ENCODE measurements at regions not wholly inside any gene's neighbourhood (a gene's known extent, or its start where the extent isn't known, plus 50 kb on each side); places are given as distances from the start of the nearest gene placed in this dataset.
"Not testable (repeated sequence)": the region's sequence is repeated elsewhere in the genome, so short reads cannot be mapped to it uniquely, and the experiment has no call there.

- DNase-seq: no peak
These were observed 191.2 kb upstream of the KIF2B start for GRCh38 chr17:53631486-53631885.

GRCh38 chr17:53630638-53631037, 192.1 kb upstream of the KIF2B start:
- no peak for DNase-seq

GRCh38 chr17:53630115-53630514, 192.6 kb upstream of the KIF2B start:
- no peak for DNase-seq

- no peak for DNase-seq
These were observed 193.5 kb upstream of the KIF2B start for GRCh38 chr17:53629188-53629587.

- no peak for DNase-seq
These were observed 194.7 kb upstream of the KIF2B start for GRCh38 chr17:53628011-53628410.

GRCh38 chr17:53627511-53627910, 195.2 kb upstream of the KIF2B start:
- DNase-seq: no peak

GRCh38 chr17:53626286-53626685, 196.4 kb upstream of the KIF2B start:
- DNase-seq: no peak

GRCh38 chr17:53619025-53619424, 203.7 kb upstream of the KIF2B start:
- no peak for DNase-seq

GRCh38 chr17:53608208-53608607, 214.5 kb upstream of the KIF2B start:
- not testable (repeated sequence) for DNase-seq

- DNase-seq: no peak
These were observed 215.3 kb upstream of the KIF2B start for GRCh38 chr17:53607475-53607874.

- DNase-seq: no peak
These were observed 234.4 kb upstream of the KIF2B start for GRCh38 chr17:53588317-53588716.

GRCh38 chr17:53574038-53574437, 248.7 kb upstream of the KIF2B start:
- no peak for DNase-seq

- DNase-seq: no peak
These were observed 251.4 kb upstream of the KIF2B start for GRCh38 chr17:53571342-53571741.

GRCh38 chr17:53570731-53571130, 252.0 kb upstream of the KIF2B start:
- no peak for DNase-seq

- DNase-seq: no peak
These were observed 261.8 kb upstream of the KIF2B start for GRCh38 chr17:53560953-53561352.

GRCh38 chr17:53548252-53548651, 274.5 kb upstream of the KIF2B start:
- no peak for DNase-seq

GRCh38 chr17:53543472-53543871, 279.3 kb upstream of the KIF2B start:
- no peak for DNase-seq

GRCh38 chr17:53538129-53538617, 284.6 kb upstream of the KIF2B start:
- no peak for DNase-seq

GRCh38 chr17:53527473-53527872, 295.3 kb upstream of the KIF2B start:
- no peak for DNase-seq

GRCh38 chr17:53525590-53525989, 297.1 kb upstream of the KIF2B start:
- no peak for DNase-seq

- peak; percentile 21 for DNase-seq
These were observed 306.1 kb upstream of the KIF2B start for GRCh38 chr17:53516636-53517035.

- no peak for DNase-seq
These were observed 323.4 kb upstream of the KIF2B start for GRCh38 chr17:53499277-53499676.

- no peak for DNase-seq
These were observed 326.4 kb upstream of the KIF2B start for GRCh38 chr17:53496356-53496755.

- DNase-seq: no peak
These were observed 330.2 kb upstream of the KIF2B start for GRCh38 chr17:53492532-53492931.

- DNase-seq: no peak
These were observed 332.2 kb upstream of the KIF2B start for GRCh38 chr17:53490447-53490968.

GRCh38 chr17:53483704-53484103, 339.0 kb upstream of the KIF2B start:
- no peak for DNase-seq
